Keratinocyte (primary cell): ENCODE measurements at regions not wholly inside any gene's neighbourhood (a gene's known extent, or its start where the extent isn't known, plus 50 kb on each side); places are given as distances from the start of the nearest gene placed in this dataset.

ENCODE experiments used
- DNase-seq: peaks from one replicate; pipeline ENCODE4 v3.0.0-alpha.2; 2011; ENCODE audit warnings: low read depth, missing footprints, low spot score
- FAIRE-seq: peaks from 2 replicates; lab custom pipeline; 2011; peaks lifted over from hg19 to GRCh38; lab: Jason Lieb, UNC
- H2AFZ ChIP-seq: 2 replicates; pipeline ENCODE4 v1.6.0; 2012; ENCODE audit warnings: low read length, control low read depth, inconsistent platforms; ENCODE audit not compliant: control insufficient read depth
- H3K27ac ChIP-seq: 2 replicates; pipeline ENCODE4 v1.5.1; 2011; ENCODE audit warnings: low read length; ENCODE audit not compliant: control insufficient read depth, insufficient read depth
- H3K27me3 ChIP-seq: 3 replicates; pipeline ENCODE4 v1.6.0; 2011; ENCODE audit warnings: low read length; ENCODE audit not compliant: control insufficient read depth, insufficient read depth; ENCODE audit errors: extremely low read depth
- H3K36me3 ChIP-seq, 2 experiments: 2 replicates in 1 of 2; 3 replicates in 1 of 2; pipeline ENCODE4 v1.5.1; 2011; ENCODE audit warnings: low read length in 2 of 2, mild to moderate bottlenecking in 1 of 2; ENCODE audit not compliant: control insufficient read depth in 2 of 2, insufficient read depth in 2 of 2; ENCODE audit errors: extremely low read depth in 1 of 2
- H3K4me1 ChIP-seq: 3 replicates; pipeline ENCODE4 v1.5.1; 2011; ENCODE audit warnings: low read length; ENCODE audit not compliant: control insufficient read depth, insufficient read depth; ENCODE audit errors: extremely low read depth
- H3K4me2 ChIP-seq: 3 replicates; pipeline ENCODE4 v1.6.0; 2011; ENCODE audit warnings: low read depth, low read length; ENCODE audit not compliant: control insufficient read depth, insufficient read depth; ENCODE audit errors: extremely low read depth
- H3K4me3 ChIP-seq, 3 experiments: fragments of 200-600 bp in 1 of 3; sonication (generic) in 1 of 3; 2 replicates in 2 of 3; 3 replicates in 1 of 3; pipeline ENCODE4 v1.5.1; 2011 to 2016; ENCODE audit warnings: low read length in 3 of 3, mild to moderate bottlenecking in 3 of 3, control low read depth in 2 of 3, inconsistent platforms in 1 of 3, low read depth in 1 of 3, mixed read lengths in 1 of 3, mixed run types in 1 of 3, moderate library complexity in 1 of 3; ENCODE audit not compliant: control insufficient read depth in 2 of 3, insufficient read depth in 2 of 3; ENCODE audit errors: extremely low read depth in 1 of 3
- H3K79me2 ChIP-seq: 2 replicates; pipeline ENCODE4 v1.6.0; 2012; ENCODE audit warnings: low read length; ENCODE audit not compliant: control insufficient read depth, insufficient read depth
- H3K9ac ChIP-seq: 3 replicates; pipeline ENCODE4 v1.6.0; 2011; ENCODE audit warnings: low read length; ENCODE audit not compliant: control insufficient read depth, insufficient read depth; ENCODE audit errors: extremely low read depth
- H3K9me1 ChIP-seq: 3 replicates; pipeline ENCODE4 v1.6.0; 2011; ENCODE audit warnings: low read length; ENCODE audit not compliant: control insufficient read depth, insufficient read depth; ENCODE audit errors: extremely low read depth
- H3K9me3 ChIP-seq: 2 replicates; pipeline ENCODE4 v1.5.1; 2012; ENCODE audit warnings: low read depth, low read length; ENCODE audit not compliant: control insufficient read depth
- H4K20me1 ChIP-seq: 3 replicates; pipeline ENCODE4 v1.6.0; 2011; ENCODE audit warnings: low read length; ENCODE audit not compliant: control insufficient read depth, insufficient read depth; ENCODE audit errors: extremely low read depth
- CTCF ChIP-seq, 3 experiments: IDR thresholded peaks in 1 of 3; conservative IDR thresholded peaks in 1 of 3; optimal IDR thresholded peaks in 1 of 3; 2 replicates in 2 of 3; 3 replicates in 1 of 3; pipeline versions ENCODE3 to v1.5.1; 2011; ENCODE audit warnings: low read length in 3 of 3, mild to moderate bottlenecking in 3 of 3, moderate library complexity in 2 of 3, control low read depth in 1 of 3, inconsistent platforms in 1 of 3; ENCODE audit not compliant: insufficient read depth in 2 of 3; ENCODE audit errors: extremely low read depth in 1 of 3
- EZH2 ChIP-seq: IDR thresholded peaks from one replicate; pipeline ENCODE4 v1.6.1; 2012; ENCODE audit warnings: inconsistent platforms, mild to moderate bottlenecking, low read length, moderate library complexity
- dilution Hi-C: fragments of 300-500 bp; cut with MboI; formaldehyde crosslinking; loops from one replicate; pipeline ENCODE4 v1.7.0; 2020; ENCODE audit warnings: low sequenced_read_pairs; ENCODE audit not compliant: extremely low pct_ligation_motif_present

GRCh38 chr12:114760151-114760877 is 76.3 kb upstream of the TBX3 start:
- H4K20me1 ChIP-seq = no peaks in the 10 kb centered on the region
- H3K27ac ChIP-seq = no peak overlapping the region
- no peak for DNase-seq
- no peaks in the 10 kb centered on the region for H3K9me1 ChIP-seq
- no peak for TF ChIP-seq EZH2
- no peak for TF ChIP-seq CTCF (optimal IDR thresholded peaks at IDR 0.05 in 1 of 3, IDR thresholded peaks at IDR 0.05 in 1 of 3, conservative IDR thresholded peaks at IDR 0.05 in 1 of 3; ENCODE audit: extremely low read depth in 1 of 3, insufficient read depth in 2 of 3, low read length in 3 of 3)
- no peak overlapping the region for H3K4me2 ChIP-seq
- no peak overlapping the region for H3K9ac ChIP-seq
- dilution Hi-C loops = no loop called here
- no peak for FAIRE-seq
- H2AFZ ChIP-seq = no peak overlapping the region
- H3K4me3 ChIP-seq = no peak overlapping the region
- no peaks in the 10 kb centered on the region for H3K36me3 ChIP-seq
- no peaks in the 10 kb centered on the region for H3K4me1 ChIP-seq
- H3K79me2 ChIP-seq = no peaks in the 10 kb centered on the region
- H3K9me3 ChIP-seq = no peaks in the 10 kb centered on the region
- H3K27me3 ChIP-seq = no peaks in the 10 kb centered on the region

- no peak overlapping the region for H3K4me2 ChIP-seq
- DNase-seq (no peak), FAIRE-seq (no peak)
- no peaks in the 10 kb centered on the region for H3K4me1 ChIP-seq
- no peaks in the 10 kb centered on the region for H4K20me1 ChIP-seq
- H3K9me3 ChIP-seq = no peaks in the 10 kb centered on the region
- dilution Hi-C loops = no loop called here
- H3K9me1 ChIP-seq = no peaks in the 10 kb centered on the region
- no peak for TF ChIP-seq CTCF (optimal IDR thresholded peaks at IDR 0.05 in 1 of 3, IDR thresholded peaks at IDR 0.05 in 1 of 3, conservative IDR thresholded peaks at IDR 0.05 in 1 of 3; ENCODE audit: extremely low read depth in 1 of 3, insufficient read depth in 2 of 3, low read length in 3 of 3)
- TF ChIP-seq EZH2 = no peak
- no peak overlapping the region for H3K27ac ChIP-seq
- no peak overlapping the region for H3K4me3 ChIP-seq
- H3K9ac ChIP-seq = no peak overlapping the region
- no peak overlapping the region for H2AFZ ChIP-seq
- no peaks in the 10 kb centered on the region for H3K36me3 ChIP-seq
- H3K79me2 ChIP-seq = no peaks in the 10 kb centered on the region
- no peaks in the 10 kb centered on the region for H3K27me3 ChIP-seq
Observed at GRCh38 chr12:114759635-114760034, 75.7 kb upstream of the TBX3 start.
